Adrenal gland (tissue), 9 donors: ENCODE measurements at regions not wholly inside any gene's neighbourhood (a gene's known extent, or its start where the extent isn't known, plus 50 kb on each side); places are given as distances from the start of the nearest gene placed in this dataset.

Source experiments
- DNase-seq, 7 donors: peaks; one replicate each; pipeline ENCODE4 v3.0.0-alpha.2; 2019 to 2020
- H3K27ac ChIP-seq, 5 donors: fragments of 200-600 bp; sonication (generic) in 4 of 5; 1 replicate in 3 of 5; 2 replicates in 2 of 5; pipeline versions ENCODE4 v1.5.1 to v1.8.0; 2016 to 2020; ENCODE audit warnings: mild to moderate bottlenecking in 1 of 5
- H3K27me3 ChIP-seq: fragments of 200-600 bp; 2 replicates; pipeline ENCODE4 v1.8.0; 2021
- H3K36me3 ChIP-seq, 2 donors: fragments of 200-600 bp; replicated peaks in 1 of 2; 1 replicate in 1 of 2; 2 replicates in 1 of 2; pipeline versions ENCODE4 v1.5.1 to v1.8.0; 2018 to 2022
- H3K4me1 ChIP-seq, 2 donors: fragments of 200-600 bp; replicated peaks in 1 of 2; 1 replicate in 1 of 2; 2 replicates in 1 of 2; pipeline versions ENCODE4 v1.5.1 to v1.8.0; 2018 to 2021
- H3K4me3 ChIP-seq, 4 donors: fragments of 200-600 bp; sonication (generic) in 3 of 4; one replicate each; pipeline ENCODE4 v1.5.1; 2016 to 2018
- H3K9me3 ChIP-seq, 3 donors: fragments of 200-600 bp; sonication (generic) in 1 of 3; replicated peaks in 1 of 3; 1 replicate in 2 of 3; 2 replicates in 1 of 3; pipeline versions ENCODE4 v1.5.1 to v1.8.0; 2016 to 2021
- CTCF ChIP-seq, 6 experiments: fragments of 450-650 bp in 4 of 6; fragments of 200-600 bp in 2 of 6; sonication (generic) in 1 of 6; IDR thresholded peaks; 1 replicate in 5 of 6; 2 replicates in 1 of 6; pipeline versions ENCODE4 v1.5.1 to v1.8.0; 2016 to 2021; ENCODE audit warnings: antibody characterized with exemption in 6 of 6, mild to moderate bottlenecking in 2 of 6, moderate library complexity in 1 of 6
- POLR2A ChIP-seq, 2 donors: fragments of 450-650 bp; IDR thresholded peaks; one replicate each; pipeline ENCODE4 v1.6.1; 2017; ENCODE audit warnings: antibody characterized with exemption in 2 of 2, mild to moderate bottlenecking in 2 of 2, moderate library complexity in 1 of 2
- WGBS, 4 donors: extraction: QIAGEN DNeasy Blood & Tissue Kit in 2 of 4; methylation state at CpG; one replicate each; pipeline versions ENCODE4 v1.1.5 to v1.1.7; 2013 to 2017; 5-methylcytosine and 5-hydroxymethylcytosine counted together
- intact Hi-C, 2 donors: fragments of 100-400 bp; cut with DNase I; formaldehyde crosslinking; loops; one replicate each; pipeline versions ENCODE4 v1.14.1 to v1.15.0; 2022 to 2023
- donor health status: healthy with polysubstance abuse.
- donor health status: Bipolar disorder and iron deficiency.
- donor health status: DM: yes; HTN: yes; CAD: no.
- donor health status: DM: no; HTN: no; CAD: no.
- donor health status: DM: no; HTN: no; CAD: no.

- intact Hi-C loops, result no loop called here
- Histone ChIP-seq H3K36me3 (no peaks in the 10 kb centered on the region), H3K9me3 (no peaks in the 10 kb centered on the region), H3K4me1 (peaks cover 37 to 50% of the 10 kb centered on the region in 2 donors), H3K27ac (no peak overlapping the region), H3K4me3 (no peak overlapping the region), H3K27me3 (no peaks in the 10 kb centered on the region)
- TF ChIP-seq POLR2A (IDR thresholded peaks at IDR 0.05), result no peak
- peak in 1 of 7 donors; percentile 34 for DNase-seq
- WGBS, 4 donors, result 45 to 60% (median 53%) methylated on average over 5 of the region's 5 CpGs
Observed at GRCh38 chr4:128390475-128390996, 102.9 kb upstream of the PGRMC2 start.

GRCh38 chr4:128388796-128389195 lies 101.2 kb upstream of the PGRMC2 start:
- 94 to 97% (median 95%) methylated on average over 2 of the region's 2 CpGs for WGBS, 4 donors
- intact Hi-C loops, result no loop called here

GRCh38 chr4:128388352-128388630 lies 100.7 kb upstream of the PGRMC2 start:
- Histone ChIP-seq H3K9me3 (no peaks in the 10 kb centered on the region), H3K4me3 (no peak overlapping the region), H3K4me1 (peaks cover 35 to 52% of the 10 kb centered on the region in 2 donors), H3K27ac (peak overlapping the region in 2 of 5 donors; percentile 87 to 88), H3K36me3 (no peaks in the 10 kb centered on the region), H3K27me3 (no peaks in the 10 kb centered on the region)
- intact Hi-C loops, result no loop called here
- 89 to 95% (median 90%) methylated on average over 3 of the region's 3 CpGs for whole genome bisulfite sequencing, 4 donors
- no peak for DNase-seq
- TF ChIP-seq POLR2A (IDR thresholded peaks at IDR 0.05) (no peak), CTCF (IDR thresholded peaks at IDR 0.05) (no peak)

More at GRCh38 chr4:128388796-128389195, 101.2 kb upstream of the PGRMC2 start:
- no peaks in the 10 kb centered on the region for H3K36me3 ChIP-seq
- H3K4me1 ChIP-seq, result peaks cover 38 to 56% of the 10 kb centered on the region in 2 donors
- TF ChIP-seq POLR2A (IDR thresholded peaks at IDR 0.05), result no peak
- no peaks in the 10 kb centered on the region for H3K27me3 ChIP-seq
- H3K4me3 ChIP-seq, result no peak overlapping the region
- H3K9me3 ChIP-seq, result no peaks in the 10 kb centered on the region
- no peak for DNase-seq
- no peak overlapping the region for H3K27ac ChIP-seq

- intact Hi-C loops, result no loop called here
- peaks cover 30 to 47% of the 10 kb centered on the region in 2 donors for H3K4me1 ChIP-seq
- no peak for TF ChIP-seq POLR2A (IDR thresholded peaks at IDR 0.05)
- H3K4me3 ChIP-seq, result no peak overlapping the region
- no peaks in the 10 kb centered on the region for H3K36me3 ChIP-seq
- no peaks in the 10 kb centered on the region for H3K9me3 ChIP-seq
- 80 to 87% (median 82%) methylated on average over 2 of the region's 2 CpGs for WGBS, 4 donors
- DNase-seq, result no peak
- H3K27ac ChIP-seq, result peak overlapping the region in 4 of 5 donors; percentile 49 to 88 (median 86)
- no peaks in the 10 kb centered on the region for H3K27me3 ChIP-seq
Observed at GRCh38 chr4:128387600-128388351, 100.2 kb upstream of the PGRMC2 start.

GRCh38 chr4:128386761-128387599 lies 99.4 kb upstream of the PGRMC2 start:
- peaks cover 29 to 44% of the 10 kb centered on the region in 2 donors for H3K4me1 ChIP-seq
- peak in 1 of 2 donors; percentile 65 for TF ChIP-seq POLR2A (IDR thresholded peaks at IDR 0.05)
- TF ChIP-seq CTCF (IDR thresholded peaks at IDR 0.05), result no peak
- H3K9me3 ChIP-seq, result no peaks in the 10 kb centered on the region
- no peaks in the 10 kb centered on the region for H3K27me3 ChIP-seq
- H3K27ac ChIP-seq, result peak overlapping the region; percentile 45 to 88 (median 86)
- intact Hi-C loops, result no loop called here
- WGBS, 4 donors, result 13 to 26% (median 21%) methylated on average over 13 to 15 of the region's 15 CpGs
- H3K36me3 ChIP-seq, result no peaks in the 10 kb centered on the region
- peak; percentile 93 to 99 (median 97) for DNase-seq
- H3K4me3 ChIP-seq, result no peak overlapping the region
